HG03280 (cell line): ENCODE measurements at regions not wholly inside any gene's neighbourhood (a gene's known extent, or its start where the extent isn't known, plus 50 kb on each side); places are given as distances from the start of the nearest gene placed in this dataset.

Source experiments
- ATAC-seq: cut with Tn5 transposase; IDR thresholded peaks from one replicate; pipeline ENCODE4 v1.9.1; 2021; ENCODE audit warnings: mild to moderate bottlenecking, moderate library complexity; ENCODE audit not compliant: unreplicated experiment

DNA sequence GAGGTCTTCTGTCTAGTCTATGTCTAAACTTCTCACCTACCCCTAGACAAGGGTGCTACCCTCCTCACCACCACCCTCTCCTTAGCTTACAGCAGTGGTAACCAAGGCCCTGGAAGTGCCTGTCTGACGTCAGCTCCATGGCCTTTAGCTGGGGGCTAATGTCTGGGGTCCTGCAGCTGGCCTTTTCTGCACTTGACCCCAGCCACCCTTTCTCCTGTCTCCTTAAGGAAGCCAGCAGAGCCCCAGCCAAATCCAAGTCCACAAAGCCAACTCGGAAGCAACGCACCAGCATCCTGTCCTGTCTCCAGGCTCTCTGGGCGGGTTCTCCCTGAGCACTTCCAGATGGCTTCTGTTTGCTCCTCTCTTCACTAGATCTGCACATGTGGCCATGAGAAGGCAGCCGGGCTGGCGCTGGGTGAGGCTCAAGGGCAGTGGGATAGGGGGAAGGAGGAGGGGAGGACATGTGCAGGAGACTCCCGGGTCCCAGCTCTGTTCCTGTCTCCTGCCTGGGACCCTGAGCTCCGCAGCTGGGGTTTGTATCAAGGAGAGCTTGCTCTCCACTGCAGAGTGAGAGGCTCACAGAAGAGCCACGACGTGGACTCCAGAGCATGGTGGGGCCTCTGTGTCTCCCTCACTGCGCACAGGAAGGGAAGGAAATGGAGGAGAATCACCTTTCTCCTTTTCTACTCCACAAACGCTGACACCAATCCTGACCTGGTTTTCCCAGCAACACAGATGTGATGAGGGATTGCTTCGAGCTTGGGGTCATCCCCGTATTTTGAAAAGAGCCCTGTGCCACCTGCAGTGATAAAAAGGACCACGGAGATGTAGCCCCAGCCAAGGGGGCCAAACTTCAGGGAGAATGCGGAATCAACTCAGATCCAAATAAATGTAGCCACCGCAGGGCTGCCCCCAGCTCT lies 204.2 kb downstream of the USP12 start:
- ATAC-seq: no peak

DNA sequence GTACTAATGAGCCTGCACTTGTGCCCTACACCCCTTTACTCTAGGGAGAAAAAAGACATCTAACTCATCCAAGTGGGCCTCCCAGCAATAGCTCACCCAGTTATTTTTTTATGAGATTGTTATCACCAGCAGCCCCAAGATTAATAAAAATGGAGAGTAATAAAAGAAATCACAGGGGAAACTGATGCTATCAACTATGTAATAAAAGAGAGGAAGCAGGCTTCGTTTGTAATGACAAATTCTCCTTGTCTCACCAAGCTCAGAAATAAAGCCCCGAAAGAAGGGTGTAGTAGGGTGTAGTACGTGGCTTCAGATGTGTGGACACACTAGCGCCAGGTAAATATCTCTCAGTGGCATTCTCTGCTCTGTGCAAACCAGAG lies 204.9 kb downstream of the USP12 start:
- ATAC-seq: no peak

DNA sequence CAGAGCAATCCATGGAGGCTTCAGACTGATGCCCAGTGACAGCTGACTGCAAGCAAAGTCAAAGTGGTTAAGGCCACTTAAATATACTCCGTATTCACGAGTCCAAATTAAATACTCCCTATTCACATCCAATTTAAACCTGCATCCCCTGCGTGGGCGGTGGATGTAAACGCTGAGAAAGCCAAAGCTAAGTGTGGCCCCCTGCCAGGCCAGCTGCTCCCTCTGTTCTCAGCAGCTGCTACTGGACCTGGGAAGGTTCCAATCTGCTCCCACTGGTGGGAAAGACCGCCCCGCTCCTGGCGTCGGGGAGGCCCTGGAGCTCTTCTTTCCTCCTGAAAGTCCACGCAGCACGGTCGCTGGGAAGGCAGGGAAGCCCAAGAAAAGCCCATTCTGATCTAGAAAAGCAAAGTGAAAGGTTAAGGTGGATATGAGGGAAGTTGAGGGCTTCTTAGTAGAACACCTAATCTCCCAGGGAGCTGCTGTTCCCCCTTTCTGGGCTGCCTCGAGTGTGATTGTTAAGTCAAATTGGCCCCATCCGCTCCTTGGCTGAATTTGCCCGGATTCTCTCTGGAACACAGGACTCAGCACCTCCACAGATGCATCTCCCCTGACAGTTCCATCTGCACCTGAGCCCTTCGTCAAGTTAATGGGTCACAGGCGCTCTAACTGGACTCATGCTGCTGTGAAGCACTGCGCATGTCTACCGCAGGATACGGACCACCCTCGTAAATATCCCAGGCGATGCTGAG lies 205.5 kb downstream of the USP12 start:
- ATAC-seq: no peak

DNA sequence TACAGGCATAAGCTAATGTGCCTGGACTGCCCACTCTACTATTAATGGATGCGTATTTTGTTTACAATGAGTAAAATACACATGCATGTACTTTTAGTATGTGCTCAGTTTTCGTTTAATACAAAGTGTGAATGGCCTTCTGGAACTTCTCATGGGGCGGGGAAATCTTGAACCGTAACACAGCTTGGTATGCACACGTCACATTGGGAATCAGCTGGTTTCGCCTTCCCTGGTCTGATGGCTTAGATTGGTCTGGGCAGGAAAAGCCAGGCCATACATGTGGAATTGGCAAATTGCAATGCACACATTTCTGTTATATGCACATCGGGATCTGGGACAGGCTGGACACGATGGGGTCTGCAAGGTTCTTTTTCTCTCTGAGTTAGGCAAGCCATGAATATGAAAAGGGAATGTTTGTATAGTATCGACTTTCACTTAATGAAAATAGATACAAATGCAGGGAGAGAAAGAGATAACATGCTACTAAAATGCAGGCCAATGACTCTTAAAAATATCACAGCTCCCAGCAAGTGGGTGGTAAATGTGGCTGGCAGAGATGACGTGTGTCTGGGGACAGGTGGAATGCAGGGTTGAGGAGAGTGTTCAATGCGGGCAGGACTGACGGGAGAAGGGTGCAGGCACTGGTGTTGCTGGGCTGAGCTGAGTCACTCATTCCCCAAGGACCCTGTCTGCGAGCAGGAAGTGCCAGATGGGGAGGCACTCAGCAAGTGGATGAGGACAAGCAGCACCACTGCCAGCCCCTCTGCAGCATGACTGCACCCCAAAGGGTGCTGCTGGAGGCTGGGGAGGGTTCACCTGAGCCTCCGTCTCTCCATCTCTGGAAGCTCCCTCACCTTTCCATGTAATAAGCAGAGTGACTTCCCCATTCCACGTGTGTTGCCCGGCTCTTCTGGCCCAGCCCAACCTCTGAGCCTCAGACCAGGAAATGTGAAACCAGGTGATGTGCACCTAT lies 204.0 kb upstream of the GPR12 start:
- no peak for ATAC-seq

DNA sequence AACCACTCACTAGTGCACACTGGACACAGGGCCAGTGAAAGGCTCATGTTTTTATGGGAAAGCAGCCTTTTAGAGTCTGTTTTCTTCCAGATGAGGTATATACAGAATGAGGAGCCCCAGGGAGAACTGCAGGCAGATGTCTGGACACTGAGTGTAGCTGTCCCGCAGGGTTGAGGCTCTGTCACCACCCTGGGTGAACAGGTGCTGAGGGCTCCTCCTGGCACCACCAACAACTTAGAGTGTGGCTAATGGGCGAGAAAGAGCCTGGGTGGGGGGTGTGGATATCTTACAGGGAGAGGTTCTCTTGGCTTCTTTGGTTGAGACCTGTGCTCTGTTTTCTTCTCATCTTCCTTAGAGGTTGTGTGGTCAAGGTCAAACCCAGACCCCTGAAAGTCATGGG lies 202.1 kb upstream of the GPR12 start:
- ATAC-seq: no peak

DNA sequence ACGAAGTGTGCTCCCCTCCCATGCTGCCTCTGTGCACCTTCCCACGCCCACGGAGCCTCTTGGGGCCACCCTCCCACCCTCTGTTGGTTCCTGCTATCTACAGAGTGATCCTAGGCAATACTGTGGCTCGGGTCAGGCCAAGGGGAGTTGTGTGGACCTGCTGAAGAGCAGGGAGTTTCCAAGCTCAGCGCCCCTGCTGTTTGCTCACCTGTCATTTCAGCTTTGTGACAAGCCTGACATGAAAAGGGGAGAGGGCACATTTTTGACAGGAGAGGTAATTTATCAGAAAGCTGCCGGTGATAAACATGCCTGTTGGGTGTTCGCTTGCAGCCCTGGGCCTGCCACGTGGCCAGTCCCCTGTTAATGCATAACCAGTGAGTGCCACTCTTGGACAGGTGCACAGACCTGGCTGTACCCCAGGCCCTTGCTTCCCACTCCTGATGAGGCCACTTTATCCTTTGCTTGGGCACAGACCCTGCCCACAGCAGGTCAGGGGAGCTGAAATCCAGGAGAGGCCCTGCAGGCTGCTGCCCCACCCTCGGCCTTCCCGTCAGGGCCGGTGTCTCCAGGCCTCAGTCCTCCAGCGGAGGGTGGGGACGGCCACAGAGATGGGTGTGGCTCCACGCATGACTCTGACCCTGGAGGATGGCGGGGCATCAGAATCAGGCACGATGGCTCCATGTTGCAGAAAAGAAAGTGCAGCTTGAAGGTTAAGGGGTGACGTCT lies 201.5 kb upstream of the GPR12 start:
- no peak for ATAC-seq

DNA sequence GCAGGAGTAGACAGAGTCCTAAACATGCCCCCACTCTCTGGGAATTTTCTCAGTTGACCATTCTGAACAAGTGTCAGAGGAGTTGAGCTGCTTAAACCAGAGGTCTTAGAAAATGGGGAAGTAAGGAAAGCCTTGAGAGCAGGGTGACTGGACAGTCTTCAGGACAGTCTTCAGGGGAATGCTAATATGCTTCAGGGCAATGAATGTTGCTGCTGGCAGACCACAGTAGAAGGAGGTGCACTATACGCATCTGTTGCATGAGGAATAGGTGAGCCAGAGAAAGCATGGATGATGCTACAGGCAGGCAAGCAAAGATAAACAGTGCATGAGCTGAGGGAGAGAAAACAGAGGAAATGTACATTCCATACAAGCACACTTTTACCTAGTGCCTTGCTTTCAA lies 196.6 kb upstream of the GPR12 start:
- ATAC-seq: no peak

DNA sequence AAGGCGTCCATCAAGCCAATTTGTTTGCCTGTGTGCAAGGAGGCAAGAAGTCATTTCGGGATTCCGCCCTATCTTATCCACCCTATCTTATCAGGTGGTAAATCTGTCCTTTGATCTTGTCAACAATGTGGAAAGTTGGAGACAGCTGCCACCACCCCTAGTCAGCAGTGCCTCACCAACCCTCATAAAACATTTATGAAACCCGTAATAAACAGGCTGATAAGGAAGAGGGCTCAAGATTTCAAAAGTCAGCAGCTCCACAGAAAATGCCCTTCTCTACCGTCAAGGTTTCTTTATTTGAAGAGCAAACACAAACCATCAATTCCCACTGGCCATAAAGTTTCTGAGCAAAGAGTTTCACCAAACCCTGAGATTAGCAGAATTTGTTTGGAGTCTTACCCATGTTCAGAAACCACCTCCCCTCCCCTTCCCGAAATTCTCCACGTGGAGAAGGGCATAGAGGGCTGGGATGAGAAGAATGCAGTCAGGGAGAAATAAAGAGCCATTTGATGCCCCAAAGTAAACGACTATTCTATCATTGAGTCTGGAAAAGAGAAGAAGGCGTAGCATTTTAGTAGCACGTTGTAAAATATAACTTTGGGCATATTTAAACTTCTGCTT lies 196.0 kb upstream of the GPR12 start:
- no peak for ATAC-seq

DNA sequence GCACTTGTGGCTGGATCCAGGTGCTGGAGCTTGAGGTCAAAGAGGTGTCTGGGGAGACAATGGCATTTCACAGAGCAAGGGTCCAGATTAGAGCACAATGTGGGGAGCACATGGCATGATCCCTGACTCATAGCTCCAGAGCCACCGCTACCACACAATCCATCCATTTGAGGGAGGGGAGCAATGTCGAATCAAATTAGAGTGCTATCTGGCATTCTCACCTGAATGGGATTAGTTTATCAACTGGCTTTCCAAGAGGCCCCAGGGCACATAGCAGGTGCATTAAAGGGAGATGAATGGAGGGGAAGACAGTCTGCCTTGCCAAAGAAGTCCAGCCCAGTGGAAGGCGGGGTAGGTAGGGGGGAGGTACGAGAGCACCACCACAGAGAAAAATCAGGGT lies 194.4 kb upstream of the GPR12 start:
- no peak for ATAC-seq

DNA sequence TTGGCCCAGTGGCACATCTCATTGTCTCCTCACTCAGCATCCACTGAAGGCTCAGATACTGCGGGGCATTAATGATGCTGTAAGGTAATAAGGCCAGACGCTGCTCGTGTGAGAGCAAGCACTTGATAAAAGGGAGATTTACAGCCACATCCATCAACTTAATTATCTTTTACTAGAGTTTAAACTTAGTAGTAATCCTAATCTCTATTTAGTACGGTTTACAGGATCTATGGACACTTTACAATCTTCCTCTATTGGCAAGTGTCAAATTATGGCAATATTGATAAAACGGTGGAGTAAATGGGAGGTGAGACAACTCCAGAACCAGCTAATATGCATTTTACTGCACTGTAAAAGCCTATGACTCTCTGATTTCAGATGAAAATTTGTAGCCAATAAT lies 192.7 kb upstream of the GPR12 start:
- ATAC-seq: no peak

DNA sequence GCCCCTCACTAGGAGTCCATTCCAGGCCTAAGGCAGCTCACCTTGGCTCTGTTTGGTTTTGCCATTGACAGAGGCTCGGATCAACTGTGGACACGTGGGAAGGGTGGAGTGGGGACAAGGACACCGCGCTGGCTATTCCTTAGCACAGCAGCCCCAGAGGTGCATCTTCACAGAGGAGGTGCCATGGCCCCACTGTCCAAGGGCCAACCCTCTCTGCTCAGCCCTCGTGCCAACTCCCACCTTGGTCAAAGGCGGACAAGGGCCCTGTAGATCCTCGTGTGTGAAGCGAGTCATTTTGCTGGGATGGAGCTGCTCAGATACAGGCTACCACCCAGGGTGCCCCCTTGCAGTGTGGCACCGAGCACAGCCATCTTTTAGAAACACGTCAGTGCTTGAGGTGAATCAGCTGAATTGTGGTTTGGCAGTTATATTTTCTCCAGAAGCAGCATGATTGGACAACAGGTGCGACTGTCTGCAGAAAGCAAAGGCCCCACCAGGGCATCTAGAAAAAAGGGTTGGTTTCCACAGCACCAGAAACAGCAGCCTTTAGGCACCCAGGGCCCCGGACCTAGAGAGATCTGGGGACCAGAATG lies 192.1 kb upstream of the GPR12 start:
- ATAC-seq: no peak

DNA sequence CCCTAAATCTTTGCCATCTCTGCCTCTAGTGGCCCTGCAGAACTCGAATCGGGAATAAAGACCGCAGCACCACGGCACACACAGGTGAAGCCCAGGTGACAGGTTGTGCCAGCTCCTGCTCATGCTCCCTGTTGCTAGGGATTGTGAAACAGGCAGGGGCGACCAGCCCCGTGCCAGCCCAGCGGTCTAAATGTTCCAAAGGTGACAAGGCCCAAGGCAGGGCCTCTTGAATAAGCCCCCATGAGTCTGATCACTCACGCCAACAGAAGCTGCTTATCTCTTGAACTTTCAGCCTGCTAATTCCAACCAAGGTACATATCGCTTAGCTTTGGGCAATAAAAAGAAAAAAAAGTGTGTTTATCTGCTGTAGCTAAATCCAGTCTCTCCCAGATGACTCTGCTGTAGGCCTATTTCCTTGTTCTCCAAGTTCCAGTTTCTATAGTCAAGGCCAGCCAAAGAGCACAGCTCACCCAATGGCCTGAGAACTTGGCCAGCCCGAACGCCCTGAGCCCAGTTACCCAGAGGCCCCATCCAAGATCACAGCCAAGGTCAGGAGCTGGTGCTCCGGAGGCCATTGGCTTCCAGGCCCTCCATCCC lies 191.1 kb upstream of the GPR12 start:
- no peak for ATAC-seq

DNA sequence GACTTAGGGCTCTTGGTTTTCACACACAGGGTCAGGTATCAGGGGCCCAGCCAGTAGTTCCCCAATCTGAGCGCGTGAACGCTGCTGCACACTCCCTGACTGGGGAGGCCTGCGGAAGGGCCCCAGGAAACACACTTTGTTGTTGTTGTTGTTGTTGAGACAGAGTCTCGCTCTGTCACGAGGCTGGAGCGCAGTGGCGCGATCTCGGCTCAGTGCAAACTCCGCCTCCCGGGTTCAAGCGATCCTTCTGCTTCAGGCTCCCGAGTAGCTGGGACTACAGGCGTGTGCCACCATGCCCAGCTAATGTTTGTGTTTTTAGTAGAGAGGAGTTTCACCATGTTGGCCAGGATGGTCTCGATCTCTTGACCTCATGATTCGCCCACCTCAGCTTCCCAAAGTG lies 190.4 kb upstream of the GPR12 start:
- ATAC-seq: no peak

DNA sequence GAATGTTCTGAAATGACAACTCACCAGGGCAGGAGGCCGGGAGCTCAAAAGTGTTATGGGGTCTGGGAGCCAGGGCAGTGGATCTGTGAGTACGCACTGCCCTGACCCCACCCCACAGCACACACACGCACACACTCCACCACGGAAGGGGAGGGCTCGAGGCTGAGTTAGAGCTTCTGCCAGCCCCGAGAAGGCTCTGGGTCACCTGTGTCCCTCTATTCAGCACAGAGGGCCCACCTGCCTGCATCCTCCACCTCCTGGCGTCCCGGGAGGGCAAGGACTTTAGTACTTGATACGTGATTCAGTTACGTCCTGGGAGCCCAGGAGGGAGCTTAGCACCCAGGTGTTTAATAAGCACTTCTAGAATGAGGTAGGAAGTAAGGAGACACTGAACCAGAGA lies 190.0 kb upstream of the GPR12 start:
- no peak for ATAC-seq

DNA sequence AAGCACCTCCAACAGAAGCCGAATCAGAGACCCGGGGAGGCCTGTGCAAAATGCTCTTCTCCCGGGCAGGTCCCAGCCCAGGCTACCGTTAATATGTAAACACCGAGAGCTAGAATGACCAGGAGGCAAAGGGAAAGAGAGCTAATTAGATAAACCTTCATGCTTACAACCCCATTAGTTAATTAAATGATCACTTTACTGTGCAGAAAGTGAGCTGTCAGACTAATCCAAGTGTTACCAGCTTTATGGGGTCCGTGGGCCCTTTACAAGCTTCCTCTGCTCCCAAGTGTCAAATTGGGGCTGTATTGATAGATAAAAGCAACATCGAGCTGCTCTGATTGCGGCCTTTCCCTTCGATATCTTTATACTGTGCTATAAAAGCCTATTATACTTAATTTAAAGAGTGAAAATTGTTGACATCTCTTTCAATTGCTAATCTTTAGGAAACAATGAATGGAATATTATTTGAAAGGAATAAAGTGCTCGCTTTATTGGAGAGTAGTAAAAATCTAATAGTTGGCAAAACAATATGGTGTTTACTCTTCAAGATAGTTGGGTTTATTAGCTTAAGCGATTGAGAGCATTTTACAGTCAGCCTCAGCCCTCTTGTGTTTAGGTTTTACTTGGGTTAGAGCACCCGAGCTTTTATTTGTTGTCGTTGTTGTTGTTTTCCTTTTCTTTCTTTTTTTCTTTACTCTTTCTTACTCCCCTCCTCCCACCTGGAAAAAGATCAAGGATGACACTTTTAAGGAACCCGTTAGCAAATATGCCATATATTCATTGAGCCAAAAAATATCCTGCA lies 189.3 kb upstream of the GPR12 start:
- ATAC-seq: no peak

DNA sequence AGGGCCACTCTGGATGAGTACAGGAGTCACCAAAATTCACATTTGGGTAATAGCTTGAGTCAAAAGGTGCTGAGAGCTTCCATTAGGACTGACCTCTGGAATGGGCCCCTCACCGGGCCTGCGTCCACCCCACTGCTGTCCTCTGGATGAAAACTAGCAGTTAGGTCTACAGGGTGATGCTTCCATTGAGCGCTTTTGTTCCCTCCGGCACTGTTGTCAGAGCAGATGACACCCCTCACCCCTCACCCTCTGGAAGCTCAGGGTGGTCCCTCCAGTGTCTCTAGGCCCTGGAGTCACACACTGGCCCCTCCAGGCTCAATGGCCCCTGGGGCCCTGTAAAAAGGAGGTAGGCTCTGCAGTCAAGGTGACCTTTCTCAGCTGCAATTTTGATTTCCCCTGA lies 187.8 kb upstream of the GPR12 start:
- no peak for ATAC-seq

DNA sequence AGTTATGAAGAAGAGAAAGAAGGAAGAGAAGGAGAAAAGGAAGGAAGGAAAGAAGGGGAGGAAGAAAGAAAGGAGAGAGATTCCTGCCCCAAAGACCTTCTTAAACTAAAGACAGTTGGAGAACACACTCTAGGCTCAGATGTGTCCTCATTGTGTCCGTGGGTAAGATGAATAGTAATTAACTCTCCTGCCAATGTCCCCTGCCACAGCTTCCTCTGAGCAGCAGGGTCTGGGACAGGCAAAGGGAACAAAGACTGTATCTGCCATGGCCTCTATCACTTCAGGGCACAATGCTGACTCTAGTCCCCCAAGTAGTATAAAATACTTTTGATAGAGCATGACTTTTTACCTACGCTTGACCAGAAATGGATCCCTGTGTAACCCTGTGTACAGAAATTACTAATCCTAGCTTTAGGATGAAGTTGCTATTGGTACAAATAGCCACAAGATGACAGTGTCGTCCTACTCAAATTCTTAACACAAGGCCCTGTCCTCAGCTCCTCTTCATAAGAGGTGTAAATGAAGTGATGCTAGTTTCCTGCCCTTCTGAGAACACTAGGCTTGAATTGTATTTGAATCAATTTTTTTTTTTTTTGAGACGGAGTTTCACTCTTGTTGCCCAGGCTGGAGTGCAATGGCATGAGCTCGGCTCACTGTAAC lies 186.2 kb upstream of the GPR12 start:
- ATAC-seq: no peak

DNA sequence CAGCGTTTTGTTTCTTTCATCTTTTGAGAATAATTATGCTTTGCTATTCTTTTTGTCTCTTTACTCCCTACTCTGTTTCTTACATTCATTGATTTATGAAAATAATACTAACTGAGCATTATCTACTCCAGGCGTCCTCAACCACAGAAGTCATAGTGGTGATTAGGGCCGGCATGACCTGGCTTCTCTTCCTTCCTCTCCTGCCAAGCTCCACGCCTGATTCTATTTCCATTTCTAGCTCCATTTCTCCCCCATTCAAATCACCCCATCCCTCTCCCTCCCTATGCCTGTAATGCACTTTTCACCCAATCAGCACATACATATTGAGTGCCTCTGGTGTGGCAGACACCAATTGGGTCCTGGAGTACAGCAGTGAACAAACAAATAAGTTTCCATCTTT lies 183.2 kb upstream of the GPR12 start:
- ATAC-seq: no peak
